ENCODE measurements at regions not wholly inside any gene's neighbourhood (a gene's known extent, or its start where the extent isn't known, plus 50 kb on each side); places are given as distances from the start of the nearest gene placed in this dataset.
A peak's percentile ranks its signal among the peaks of the same experiment; 100 is the strongest.
"Not testable (repeated sequence)": the region's sequence is repeated elsewhere in the genome, so short reads cannot be mapped to it uniquely, and the experiment has no call there.

DNA sequence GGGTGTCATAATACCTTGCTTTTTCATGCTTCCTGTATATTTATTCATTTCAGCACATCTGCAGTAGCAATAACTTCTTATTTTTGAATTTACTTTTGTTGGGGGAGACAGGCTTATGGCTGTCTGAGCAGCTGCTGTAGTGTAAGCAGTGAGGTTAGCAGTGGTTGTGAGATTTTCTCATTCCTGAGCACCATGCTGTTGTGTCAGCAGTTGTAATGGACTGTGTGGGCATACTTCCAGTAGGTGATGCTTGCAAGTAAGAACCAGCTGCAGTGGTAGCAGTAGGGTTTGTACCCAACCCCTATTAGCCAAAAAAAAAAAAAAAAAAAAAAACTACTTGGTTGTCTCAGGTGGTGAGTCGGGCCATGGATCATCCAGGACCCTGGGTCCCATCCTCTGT lies 311.6 kb downstream of the NUF2 start:
- TF ChIP-seq ZNF384 (IDR thresholded peaks at IDR 0.05) = no peak
- TF ChIP-seq ARNT (IDR thresholded peaks at IDR 0.05) = no peak
- no peak for TF ChIP-seq FOXA1 (IDR thresholded peaks at IDR 0.05)
- TF ChIP-seq FOXM1 (IDR thresholded peaks at IDR 0.05; ENCODE audit: borderline replicate concordance) = no peak
- no peak for TF ChIP-seq BHLHE40 (IDR thresholded peaks at IDR 0.05; ENCODE audit: borderline replicate concordance)
- no peak for TF ChIP-seq FOXK2 (IDR thresholded peaks at IDR 0.05)
- TF ChIP-seq SUZ12 (IDR thresholded peaks at IDR 0.05) = no peak
- no peak for DNase-seq (ENCODE audit: extremely low spot score)
- CTCF ChIA-PET = no interaction called here
- POLR2A ChIA-PET = no interaction called here

DNA sequence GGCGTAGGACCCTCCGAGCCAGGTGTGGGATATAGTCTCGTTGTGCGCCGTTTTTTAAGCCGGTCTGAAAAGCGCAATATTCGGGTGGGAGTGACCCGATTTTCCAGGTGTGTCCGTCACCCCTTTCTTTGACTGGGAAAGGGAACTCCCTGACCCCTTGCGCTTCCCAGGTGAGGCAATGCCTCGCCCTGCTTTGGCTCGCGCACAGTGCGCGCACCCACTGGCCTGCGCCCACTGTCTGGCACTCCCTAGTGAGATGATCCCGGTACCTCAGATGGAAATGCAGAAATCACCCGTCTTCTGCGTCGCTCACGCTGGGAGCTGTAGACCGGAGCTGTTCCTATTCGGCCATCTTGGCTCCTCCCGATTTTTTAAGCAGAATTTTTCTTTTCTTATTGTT lies 323.9 kb downstream of the NUF2 start:
- CTCF ChIA-PET; DNase-seq (ENCODE audit: extremely low spot score); POLR2A ChIA-PET: not testable (repeated sequence)

DNA sequence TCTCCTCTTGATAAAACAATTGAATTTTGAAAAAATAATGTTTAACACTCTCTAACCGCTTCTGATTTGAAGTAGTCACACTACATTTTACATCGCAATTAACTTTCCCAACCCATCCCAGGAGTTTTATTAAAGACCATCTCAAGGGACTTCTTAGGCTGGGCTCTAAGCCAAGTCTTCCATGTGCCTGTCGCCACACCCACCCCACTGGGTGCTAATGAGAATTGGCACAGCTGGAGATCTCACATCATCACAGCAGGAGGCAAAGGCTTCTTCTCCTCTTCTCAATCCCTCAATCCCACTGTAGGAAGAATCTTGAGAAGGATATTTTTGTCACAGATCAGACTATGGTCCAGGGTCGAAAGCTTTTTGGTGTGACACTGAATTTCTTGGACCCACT lies 328.9 kb downstream of the NUF2 start:
- TF ChIP-seq SUZ12 (IDR thresholded peaks at IDR 0.05) (no peak), SP1 (IDR thresholded peaks at IDR 0.05) (no peak), FOXM1 (IDR thresholded peaks at IDR 0.05; ENCODE audit: borderline replicate concordance) (no peak), ZNF384 (IDR thresholded peaks at IDR 0.05) (no peak), CTBP1 (IDR thresholded peaks at IDR 0.05; ENCODE audit: borderline replicate concordance) (no peak), TARDBP (IDR thresholded peaks at IDR 0.05) (no peak)
- ChIA-PET POLR2A (no interaction called here), CTCF (no interaction called here)
- peak; percentile 21 for DNase-seq (ENCODE audit: extremely low spot score)

DNA sequence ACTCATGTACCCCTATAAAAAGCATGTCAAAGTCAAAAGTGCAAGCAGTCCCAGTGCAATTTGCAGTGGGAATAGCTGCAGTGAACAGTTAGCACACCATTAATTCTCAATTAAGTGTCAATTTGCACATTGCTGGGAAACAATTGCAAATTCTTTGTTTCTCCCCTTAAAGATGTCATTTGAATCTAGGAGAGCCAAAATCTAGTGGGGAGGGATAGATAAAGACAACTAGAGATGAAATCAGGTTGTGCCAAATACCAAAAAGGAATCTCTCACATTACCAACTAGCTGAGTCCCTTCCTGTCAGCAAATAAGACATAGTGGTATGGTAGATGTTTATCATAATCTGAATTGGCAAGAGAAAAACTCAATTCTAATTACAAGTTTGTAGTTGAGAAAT lies 330.7 kb downstream of the NUF2 start:
- POLR2A ChIA-PET = no interaction called here
- no peak for TF ChIP-seq BHLHE40 (IDR thresholded peaks at IDR 0.05; ENCODE audit: borderline replicate concordance)
- no peak for TF ChIP-seq TARDBP (IDR thresholded peaks at IDR 0.05)
- TF ChIP-seq FOXA1 (IDR thresholded peaks at IDR 0.05) = no peak
- no peak for TF ChIP-seq FOXM1 (IDR thresholded peaks at IDR 0.05; ENCODE audit: borderline replicate concordance)
- TF ChIP-seq FOXK2 (IDR thresholded peaks at IDR 0.05) = no peak
- no peak for TF ChIP-seq SP1 (IDR thresholded peaks at IDR 0.05)
- TF ChIP-seq HDGF (IDR thresholded peaks at IDR 0.05; ENCODE audit: borderline replicate concordance) = no peak
- no peak for TF ChIP-seq ARNT (IDR thresholded peaks at IDR 0.05)
- no peak for TF ChIP-seq CTBP1 (IDR thresholded peaks at IDR 0.05; ENCODE audit: borderline replicate concordance)
- TF ChIP-seq, protein P1, sequence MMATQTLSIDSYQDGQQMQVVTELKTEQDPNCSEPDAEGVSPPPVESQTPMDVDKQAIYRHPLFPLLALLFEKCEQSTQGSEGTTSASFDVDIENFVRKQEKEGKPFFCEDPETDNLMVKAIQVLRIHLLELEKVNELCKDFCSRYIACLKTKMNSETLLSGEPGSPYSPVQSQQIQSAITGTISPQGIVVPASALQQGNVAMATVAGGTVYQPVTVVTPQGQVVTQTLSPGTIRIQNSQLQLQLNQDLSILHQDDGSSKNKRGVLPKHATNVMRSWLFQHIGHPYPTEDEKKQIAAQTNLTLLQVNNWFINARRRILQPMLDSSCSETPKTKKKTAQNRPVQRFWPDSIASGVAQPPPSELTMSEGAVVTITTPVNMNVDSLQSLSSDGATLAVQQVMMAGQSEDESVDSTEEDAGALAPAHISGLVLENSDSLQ (IDR thresholded peaks at IDR 0.05) = no peak
- CTCF ChIA-PET = no interaction called here
- no peak for DNase-seq (ENCODE audit: extremely low spot score)

DNA sequence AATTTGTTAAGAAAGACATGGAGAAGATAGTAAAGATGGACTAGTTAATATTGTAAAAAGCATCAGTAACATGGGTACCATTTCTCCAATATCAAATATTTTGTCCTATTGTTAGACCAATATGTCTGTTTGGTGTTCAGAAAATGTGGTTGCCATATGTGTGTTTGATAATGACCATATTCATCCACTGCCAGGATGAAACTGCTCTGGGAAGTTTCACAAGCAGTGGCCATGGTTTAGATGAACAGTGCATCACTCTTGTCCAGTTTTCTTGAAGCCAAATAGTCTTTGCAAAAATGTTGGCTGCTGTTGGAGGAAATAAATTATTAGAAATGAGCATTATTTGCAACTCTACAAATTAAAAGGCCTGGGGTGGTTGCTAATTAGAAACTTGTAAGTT lies 333.8 kb downstream of the NUF2 start:
- ChIA-PET CTCF (no interaction called here), POLR2A (no interaction called here)
- DNase-seq (ENCODE audit: extremely low spot score) = no peak
- TF ChIP-seq FOXM1 (IDR thresholded peaks at IDR 0.05; ENCODE audit: borderline replicate concordance) = no peak
- TF ChIP-seq SP1 (IDR thresholded peaks at IDR 0.05) = no peak
- TF ChIP-seq HDGF (IDR thresholded peaks at IDR 0.05; ENCODE audit: borderline replicate concordance) = no peak

DNA sequence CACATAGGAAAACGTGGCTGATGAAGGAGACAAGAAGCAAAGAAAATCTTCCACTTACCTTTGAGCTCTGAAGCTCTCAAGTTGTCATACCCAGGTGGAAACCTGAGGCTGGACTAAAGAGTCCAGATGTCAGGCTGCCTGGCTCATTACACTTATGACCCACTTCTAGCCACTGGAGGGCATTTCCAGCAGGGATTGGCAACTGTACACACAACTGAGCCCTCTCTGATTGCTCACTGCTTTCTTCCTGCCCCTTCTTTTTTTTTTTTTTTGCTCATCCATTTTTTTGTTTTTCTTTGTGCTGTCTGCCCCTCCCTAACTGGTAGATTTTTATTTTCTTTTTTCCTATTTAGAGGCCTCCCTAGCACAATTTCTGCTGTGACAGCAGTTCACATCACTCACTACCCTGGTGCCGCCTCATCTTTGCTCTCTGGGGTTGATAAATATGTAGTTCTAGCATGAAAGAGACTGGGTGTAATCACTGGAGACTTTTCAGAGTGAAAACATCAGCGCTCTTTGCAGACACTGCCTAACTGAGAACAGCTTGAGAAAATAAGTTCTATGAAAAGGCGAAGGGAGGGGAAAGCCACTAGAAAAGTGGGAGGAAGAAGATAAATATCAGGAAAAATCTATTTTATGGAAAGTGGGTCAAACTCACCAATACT lies 334.5 kb downstream of the NUF2 start:
- TF ChIP-seq SUZ12 (IDR thresholded peaks at IDR 0.05) (no peak), CTBP1 (IDR thresholded peaks at IDR 0.05; ENCODE audit: borderline replicate concordance) (no peak), TARDBP (IDR thresholded peaks at IDR 0.05) (no peak), LEF1 (IDR thresholded peaks at IDR 0.05; ENCODE audit: borderline replicate concordance) (no peak), FOXA1 (IDR thresholded peaks at IDR 0.05) (no peak), BHLHE40 (IDR thresholded peaks at IDR 0.05; ENCODE audit: borderline replicate concordance) (no peak), HDGF (IDR thresholded peaks at IDR 0.05; ENCODE audit: borderline replicate concordance) (no peak), FOXK2 (IDR thresholded peaks at IDR 0.05) (no peak), ZNF384 (IDR thresholded peaks at IDR 0.05) (no peak), L3MBTL2 (conservative IDR thresholded peaks at IDR 0.05) (no peak), NFRKB (IDR thresholded peaks at IDR 0.05) (no peak), FOXM1 (IDR thresholded peaks at IDR 0.05; ENCODE audit: borderline replicate concordance) (no peak), ELF4 (IDR thresholded peaks at IDR 0.05) (no peak), ARNT (IDR thresholded peaks at IDR 0.05) (no peak), SP1 (IDR thresholded peaks at IDR 0.05) (no peak)
- TF ChIP-seq, protein P1 (IDR thresholded peaks at IDR 0.05) = no peak
- no peak for DNase-seq (ENCODE audit: extremely low spot score)
- POLR2A ChIA-PET = no interaction called here
- CTCF ChIA-PET = no interaction called here

DNA sequence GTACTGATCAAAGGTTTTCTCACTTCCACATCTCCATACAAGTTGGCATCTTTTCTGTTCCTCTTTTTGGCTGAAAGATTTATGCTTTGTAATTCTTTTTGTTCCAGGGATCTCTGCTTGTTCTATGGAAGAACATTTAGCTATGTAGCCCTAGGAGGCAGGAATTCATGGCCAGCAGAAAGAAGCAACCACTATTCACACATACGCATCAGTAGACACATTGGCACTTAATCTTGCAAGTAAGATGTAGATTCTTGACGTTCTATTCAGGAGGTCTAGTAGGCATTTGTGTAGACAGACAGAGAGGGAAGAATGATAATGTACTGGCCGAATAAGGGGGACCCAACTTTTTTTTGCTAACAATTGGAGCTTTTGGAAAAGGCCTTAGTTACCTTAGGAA lies 336.0 kb downstream of the NUF2 start:
- ChIA-PET CTCF (no interaction called here), POLR2A (no interaction called here)
- TF ChIP-seq BHLHE40 (IDR thresholded peaks at IDR 0.05; ENCODE audit: borderline replicate concordance) (no peak), FOXK2 (IDR thresholded peaks at IDR 0.05) (no peak), FOXM1 (IDR thresholded peaks at IDR 0.05; ENCODE audit: borderline replicate concordance) (no peak), TARDBP (IDR thresholded peaks at IDR 0.05) (no peak), ZNF384 (IDR thresholded peaks at IDR 0.05) (no peak), LEF1 (IDR thresholded peaks at IDR 0.05; ENCODE audit: borderline replicate concordance) (no peak), ARNT (IDR thresholded peaks at IDR 0.05) (no peak), NFRKB (IDR thresholded peaks at IDR 0.05) (no peak), FOXA1 (IDR thresholded peaks at IDR 0.05) (no peak), HDGF (IDR thresholded peaks at IDR 0.05; ENCODE audit: borderline replicate concordance) (no peak), CTBP1 (IDR thresholded peaks at IDR 0.05; ENCODE audit: borderline replicate concordance) (no peak), SUZ12 (IDR thresholded peaks at IDR 0.05) (no peak)
- TF ChIP-seq, protein P1 (IDR thresholded peaks at IDR 0.05) = no peak
- no peak for DNase-seq (ENCODE audit: extremely low spot score)
